GM13977 (cell line): ENCODE measurements at regions not wholly inside any gene's neighbourhood (a gene's known extent, or its start where the extent isn't known, plus 50 kb on each side); places are given as distances from the start of the nearest gene placed in this dataset.

Source experiments
- DNase-seq: peaks from one replicate; pipeline ENCODE4 v3.0.0; 2012; ENCODE audit warnings: low spot score
- CTCF ChIP-seq: IDR thresholded peaks from 2 replicates; pipeline ENCODE4 v1.5.1; 2012; ENCODE audit warnings: mild to moderate bottlenecking, control low read depth; ENCODE audit not compliant: insufficient read depth; ENCODE audit errors: extremely low read depth, missing control alignments
- in situ Hi-C: fragments of 300-500 bp; cut with MboI; formaldehyde crosslinking; loops from one replicate; pipeline ENCODE4 v1.12.0; 2022; ENCODE audit warnings: low sequenced_read_pairs, low pct_unique_long_range_greater_than_20kb, mixed read lengths, inconsistent platforms; ENCODE audit not compliant: unreplicated experiment

DNA sequence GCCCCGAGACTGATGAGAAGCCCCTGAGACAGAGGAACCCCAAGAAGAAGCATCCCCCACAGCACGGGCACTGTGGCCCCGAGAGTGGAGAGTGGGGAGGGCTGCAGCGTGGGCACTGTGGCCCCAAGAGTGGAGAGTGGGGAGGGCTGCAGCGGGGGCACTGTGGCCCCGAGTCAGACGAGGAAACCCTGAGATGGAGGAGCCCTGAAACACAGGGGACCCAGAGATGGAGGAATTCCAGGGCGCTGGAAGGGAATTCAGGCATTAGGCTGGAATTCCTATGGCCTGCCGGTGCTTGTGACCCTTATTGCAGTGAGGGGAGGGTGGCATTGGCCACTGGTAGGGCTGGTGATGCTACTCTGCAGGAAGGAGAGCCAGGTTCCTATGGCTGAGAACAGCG lies 168.6 kb upstream of the SHH start:
- no peak for DNase-seq
- in situ Hi-C loops, result no loop called here
- TF ChIP-seq CTCF, result no peak

- no peak for TF ChIP-seq CTCF
- in situ Hi-C loops, result no loop called here
- no peak for DNase-seq
These were observed 167.7 kb upstream of the SHH start for GRCh38 chr7:155979994-155980393.

GRCh38 chr7:155979566-155979965 lies 167.3 kb upstream of the SHH start:
- no peak for TF ChIP-seq CTCF
- DNase-seq, result no peak
- in situ Hi-C loops, result no loop called here

DNA sequence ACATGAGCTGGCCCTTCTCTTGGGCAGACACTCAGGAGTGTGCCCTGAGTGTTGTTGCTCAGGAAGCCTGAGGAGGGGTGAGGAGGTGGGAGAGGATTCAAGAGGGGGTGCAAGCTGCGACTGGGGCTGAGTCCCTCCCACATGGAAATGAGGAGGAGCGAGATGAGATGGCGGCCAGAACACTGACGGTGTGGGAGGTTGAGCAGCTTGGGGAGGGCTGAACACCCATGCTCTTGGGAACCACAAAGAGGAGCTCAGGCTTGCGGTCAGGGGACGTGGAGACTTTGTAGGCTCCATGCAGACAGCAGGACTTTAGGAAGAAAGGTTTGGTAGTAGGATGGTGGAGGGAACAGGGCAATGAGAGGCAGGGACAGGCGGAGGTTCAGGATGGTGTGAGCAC lies 163.2 kb upstream of the SHH start:
- TF ChIP-seq CTCF, result no peak

DNA sequence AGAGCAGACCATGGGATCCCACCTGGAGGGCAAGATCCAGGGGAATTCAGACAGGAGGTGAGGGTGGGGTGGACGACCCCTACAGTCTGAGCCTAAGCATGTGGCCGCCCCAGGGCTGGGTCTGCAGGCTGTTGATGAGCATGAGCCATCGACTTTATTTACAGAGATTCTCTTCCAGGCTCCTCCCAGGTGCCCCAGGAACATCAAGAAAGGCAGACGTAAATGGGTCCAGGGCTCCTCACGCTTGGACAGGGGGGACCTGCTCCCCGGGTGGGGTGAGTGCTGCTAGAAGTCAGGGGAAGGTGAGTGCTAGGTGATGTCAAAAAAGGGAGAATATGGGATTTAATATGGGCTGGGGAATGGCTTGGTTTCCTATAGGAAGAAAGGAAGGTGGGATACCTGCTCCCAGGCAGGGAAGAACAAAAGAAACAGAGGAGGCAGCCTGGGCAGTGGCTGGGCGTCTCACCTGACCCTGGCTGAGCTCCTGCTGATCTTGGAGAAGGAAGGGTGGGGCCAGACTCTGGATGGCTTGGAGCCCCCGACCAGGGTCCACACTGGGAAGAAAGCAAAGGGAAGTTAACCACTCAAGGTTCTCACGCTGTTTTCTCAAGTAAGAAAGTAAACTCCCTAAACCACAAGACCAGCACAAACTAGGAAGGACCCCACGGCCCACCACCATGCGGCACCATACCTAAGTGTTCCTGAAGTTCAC lies 162.1 kb upstream of the SHH start:
- in situ Hi-C loops, result no loop called here
- no peak for DNase-seq
- no peak for TF ChIP-seq CTCF

More for the DNA sequence above, 163.2 kb upstream of the SHH start:
- in situ Hi-C loops, result no loop called here
- DNase-seq, result no peak

- in situ Hi-C loops, result no loop called here
- TF ChIP-seq CTCF, result no peak
- DNase-seq, result no peak
These were observed 161.3 kb upstream of the SHH start for GRCh38 chr7:155973451-155973997.
